HG02970 (cell line): ENCODE measurements at regions not wholly inside any gene's neighbourhood (a gene's known extent, or its start where the extent isn't known, plus 50 kb on each side); places are given as distances from the start of the nearest gene placed in this dataset.

Experiments
- ATAC-seq: cut with Tn5 transposase; IDR thresholded peaks from one replicate; pipeline ENCODE4 v1.9.1; 2021; ENCODE audit warnings: mild to moderate bottlenecking, moderate library complexity, moderate number of reproducible peaks; ENCODE audit not compliant: unreplicated experiment, low FRiP score

- ATAC-seq, result no peak
Observed at GRCh38 chr20:50415021-50415515, 95.1 kb upstream of the PTPN1 start.

DNA sequence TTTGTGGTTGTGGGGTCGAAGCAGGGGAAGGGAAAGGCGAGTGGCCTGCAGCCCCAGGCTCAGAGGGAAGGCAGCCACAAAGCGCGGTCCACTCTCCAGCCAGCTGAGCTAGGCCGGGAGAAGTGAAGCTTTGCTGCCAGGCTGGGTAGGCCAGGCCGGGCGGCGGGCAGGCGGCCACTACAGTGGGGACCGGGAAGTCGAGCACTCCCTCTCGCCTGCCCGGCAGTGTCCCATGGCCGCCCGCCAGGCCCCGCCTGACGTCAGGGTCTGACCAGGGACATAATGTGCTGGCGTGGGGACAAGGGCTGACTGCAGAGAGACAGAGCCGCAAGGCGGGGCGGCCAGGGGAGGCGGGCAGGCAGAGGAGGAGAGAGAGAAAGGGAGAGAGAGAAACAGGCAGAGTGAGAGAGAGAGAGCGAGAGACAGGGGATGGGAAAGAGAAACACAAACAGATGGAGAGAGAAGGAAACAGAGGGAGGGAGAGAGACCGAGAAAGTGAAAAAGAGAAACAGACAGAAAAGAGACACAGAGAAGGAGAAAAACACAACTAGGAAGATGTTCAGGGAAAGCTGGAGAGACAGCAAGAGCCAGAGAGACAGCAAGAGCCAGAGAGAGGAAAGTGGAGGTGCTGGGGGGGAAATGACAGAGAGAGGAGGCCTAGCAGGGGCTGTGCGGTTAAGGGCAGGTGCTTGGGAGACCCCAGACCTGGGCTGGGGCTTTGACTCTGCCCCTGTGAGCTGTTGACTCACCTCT lies 94.5 kb upstream of the PTPN1 start:
- no peak for ATAC-seq

GRCh38 chr20:50416269-50417022 lies 93.7 kb upstream of the PTPN1 start:
- no peak for ATAC-seq

DNA sequence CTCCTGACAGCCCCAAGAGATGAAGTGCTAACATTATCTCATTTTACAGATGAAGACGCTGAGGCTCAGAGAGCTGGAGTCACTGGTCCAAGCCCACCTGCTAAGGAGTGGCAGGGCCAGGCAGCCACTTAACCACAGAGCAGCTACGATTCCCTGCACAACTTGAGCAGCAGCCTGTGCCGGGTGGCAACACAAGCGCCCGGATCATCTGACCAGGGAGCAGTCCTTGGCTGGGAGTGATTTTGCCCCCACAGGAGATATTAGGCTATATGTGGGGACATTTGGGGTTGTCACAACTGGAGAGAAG lies 93.2 kb upstream of the PTPN1 start:
- ATAC-seq, result no peak

- no peak for ATAC-seq
Observed at GRCh38 chr20:50417484-50418235, 92.5 kb upstream of the PTPN1 start.

GRCh38 chr20:50418890-50419642 lies 91.1 kb upstream of the PTPN1 start:
- ATAC-seq, result no peak

GRCh38 chr20:50420380-50420779 lies 89.8 kb upstream of the PTPN1 start:
- no peak for ATAC-seq

- ATAC-seq, result no peak
Observed at GRCh38 chr20:50421356-50422340, 88.5 kb upstream of the PTPN1 start.

- ATAC-seq, result no peak
Observed at GRCh38 chr20:50423758-50424157, 86.4 kb upstream of the PTPN1 start.

DNA sequence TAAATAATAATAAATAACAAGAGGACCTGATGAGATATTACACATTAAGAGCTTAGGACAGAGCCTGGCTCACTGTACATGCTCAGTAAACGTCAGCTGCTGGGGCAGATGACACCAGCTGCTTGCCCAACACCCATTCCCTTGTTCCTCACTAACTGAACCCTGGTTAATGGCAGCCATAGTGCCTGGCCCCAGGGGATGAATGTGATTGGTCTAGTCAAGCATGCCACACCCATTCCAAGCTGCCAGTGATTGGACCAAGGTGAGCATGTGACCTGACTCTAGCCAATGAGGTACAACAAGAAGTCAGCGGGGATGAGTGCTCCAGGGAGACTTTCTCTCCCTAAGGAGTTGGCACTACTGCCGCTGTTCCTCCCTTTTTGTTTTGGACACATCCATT lies 85.1 kb upstream of the PTPN1 start:
- ATAC-seq, result no peak

DNA sequence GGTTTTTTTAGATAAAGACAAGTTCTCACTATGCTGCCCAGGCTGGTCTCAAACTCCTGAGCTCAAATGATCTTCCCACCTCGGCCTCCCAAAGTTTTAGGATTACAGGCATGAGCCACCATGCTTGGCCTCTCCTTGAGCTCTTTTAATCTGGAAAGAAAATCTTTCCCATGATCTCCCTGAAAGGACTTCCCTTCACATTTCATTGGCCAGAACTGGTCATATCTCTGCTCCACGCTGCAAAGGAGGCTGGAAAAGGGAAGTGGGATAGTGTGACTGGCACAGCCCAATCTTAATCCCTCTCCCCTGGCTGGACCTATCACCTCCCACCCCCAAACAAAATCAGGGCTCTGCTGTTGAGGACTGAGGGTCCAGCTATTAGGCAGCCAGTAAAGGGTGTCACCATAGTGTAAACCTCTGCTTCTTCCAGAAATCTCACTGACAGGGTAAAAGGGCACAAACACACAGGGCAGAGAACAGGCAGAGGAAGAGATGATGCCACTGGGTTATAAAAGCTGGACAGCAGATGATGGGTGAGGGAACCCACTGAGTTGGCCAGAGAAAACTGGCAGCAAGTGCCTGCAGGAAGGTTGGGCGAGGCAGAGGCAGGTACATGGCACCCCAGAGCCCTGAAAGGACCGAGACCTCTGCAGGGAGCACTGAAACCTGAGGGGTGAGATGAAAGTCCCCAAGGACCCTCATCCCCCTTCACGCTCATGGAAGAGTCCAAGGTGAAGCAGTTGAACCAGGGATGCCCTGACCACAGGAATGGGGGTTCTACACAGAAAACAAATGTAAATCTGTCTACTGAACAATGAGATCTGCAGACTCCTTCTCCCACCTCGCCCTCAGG lies 83.1 kb upstream of the PTPN1 start:
- ATAC-seq, result no peak

DNA sequence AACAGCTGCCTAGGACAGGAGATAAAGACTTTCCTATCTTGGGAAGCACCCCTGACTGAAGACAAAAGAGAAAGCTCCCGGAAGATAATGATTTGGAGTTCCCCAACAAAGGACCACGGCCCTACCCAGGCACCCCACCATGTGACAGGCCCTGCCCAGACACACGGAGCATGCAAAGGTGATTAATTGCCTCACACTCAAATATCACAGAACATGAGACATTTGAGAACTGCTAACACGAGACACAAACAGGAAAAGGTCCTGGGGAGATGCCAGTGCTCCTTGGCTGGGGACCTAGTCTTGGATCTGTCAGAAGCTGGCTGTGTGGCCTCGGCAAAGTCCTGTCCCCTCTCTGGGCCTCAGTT lies 82.5 kb upstream of the PTPN1 start:
- no peak for ATAC-seq

DNA sequence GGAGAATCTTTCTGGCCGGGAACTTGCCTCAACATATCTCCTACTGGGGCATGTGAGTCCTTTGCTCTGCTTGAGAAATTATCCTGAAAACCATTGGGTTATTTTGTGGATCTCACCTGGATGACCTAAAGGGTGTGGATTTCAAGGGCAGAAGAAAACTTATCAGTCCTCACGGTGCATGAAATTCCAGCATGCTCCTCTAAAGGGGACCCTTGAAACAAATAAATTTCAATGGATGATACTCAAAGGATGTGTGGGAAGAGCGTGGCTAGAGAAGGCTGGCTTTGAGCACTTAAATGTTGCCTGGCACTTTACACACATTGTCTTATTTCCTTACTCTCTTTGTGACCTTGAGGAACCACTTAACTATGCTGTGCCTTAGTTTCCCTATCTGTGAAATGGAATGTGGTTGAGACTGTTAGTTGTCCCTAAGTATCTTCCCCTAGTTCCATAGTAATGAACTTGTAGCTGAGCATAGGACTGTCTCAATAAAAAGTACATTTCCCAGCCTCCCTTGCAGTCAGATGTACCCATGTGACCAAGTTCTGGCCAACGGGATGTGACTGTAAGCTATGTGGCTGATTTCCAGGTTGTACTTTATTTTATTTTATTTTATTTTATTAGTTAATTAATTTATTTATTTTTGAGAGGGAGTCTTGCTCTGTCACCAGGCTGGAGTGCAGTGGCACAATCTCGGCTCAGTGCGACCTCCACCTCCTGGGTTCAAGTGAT lies 81.9 kb upstream of the PTPN1 start:
- ATAC-seq, result no peak

DNA sequence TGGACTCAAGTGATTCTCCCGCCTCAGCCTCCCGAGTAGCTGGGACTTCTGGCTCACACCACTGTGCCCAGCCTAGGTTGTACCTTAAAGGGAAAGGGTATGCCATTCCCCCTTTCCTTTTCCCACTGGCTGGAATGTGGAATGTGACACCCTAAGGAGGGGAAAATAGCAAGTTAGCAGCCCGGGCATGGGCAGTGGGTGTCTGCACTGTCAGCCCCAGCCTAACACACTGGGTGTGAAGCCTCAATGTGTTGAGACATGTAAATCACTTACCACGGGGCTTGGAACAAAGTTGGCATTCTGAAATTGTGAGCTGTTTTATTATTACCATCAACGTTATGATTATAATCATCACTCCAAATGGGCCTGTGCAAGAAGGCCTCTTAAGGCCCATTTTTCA lies 80.8 kb upstream of the PTPN1 start:
- ATAC-seq, result no peak

GRCh38 chr20:50431066-50431450 lies 79.1 kb upstream of the PTPN1 start:
- ATAC-seq, result no peak

GRCh38 chr20:50433001-50433761 lies 77.0 kb upstream of the PTPN1 start:
- no peak for ATAC-seq

DNA sequence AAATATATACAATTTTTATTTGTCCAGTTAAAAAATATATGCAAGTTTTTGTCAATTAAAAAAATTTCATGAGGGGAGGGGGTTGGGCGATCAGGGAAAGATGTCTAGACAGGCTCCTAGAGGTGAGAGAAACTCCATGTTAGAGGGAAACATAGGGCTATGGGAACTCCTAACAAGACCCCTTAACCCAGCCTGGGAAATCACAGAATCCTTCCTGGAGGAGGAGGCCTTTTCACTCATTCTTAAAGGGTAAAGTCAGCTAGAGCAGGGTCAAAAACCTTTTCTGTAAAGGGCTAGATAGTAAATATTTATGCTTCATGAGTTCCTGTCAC lies 75.9 kb upstream of the PTPN1 start:
- no peak for ATAC-seq
